Caco-2 (cell line): ENCODE measurements at regions not wholly inside any gene's neighbourhood (a gene's known extent, or its start where the extent isn't known, plus 50 kb on each side); places are given as distances from the start of the nearest gene placed in this dataset.

ENCODE experiments used
- BruUV-seq: library from RNA; stranded (reverse); fragments of 400-500 nt; replicated peaks from 2 replicates; lab custom pipeline; 2021; lab: Mats Ljungman, UMichigan
- CTCF ChIA-PET: fragments of 300-600 bp; sonication (Branson Sonifier 250); formaldehyde crosslinking; loops from one replicate; lab custom pipeline; 2022; ENCODE audit warnings: antibody characterized with exemption; lab: Charles Lee
- POLR2A ChIA-PET: fragments of 300-600 bp; sonication (Branson Sonifier 250); formaldehyde crosslinking; loops from one replicate; lab custom pipeline; 2022; ENCODE audit warnings: antibody characterized with exemption; lab: Charles Lee
- DNase-seq, 2 experiments: peaks; one replicate each; pipeline versions ENCODE4 v3.0.0 to v3.0.0-alpha.2; 2020 to 2022
- H3K27me3 ChIP-seq: replicated peaks from 2 replicates; pipeline ENCODE4 v1.6.0; 2011; ENCODE audit warnings: low read length; ENCODE audit not compliant: control insufficient read depth, insufficient read depth
- H3K36me3 ChIP-seq: 2 replicates; pipeline ENCODE4 v1.5.1; 2011; ENCODE audit warnings: low read length; ENCODE audit not compliant: control insufficient read depth, insufficient read depth
- H3K4me1 ChIP-seq: fragments of 250-450 bp; sonication (Bioruptor Pico); 2 replicates; pipeline ENCODE4 v1.5.1; 2020; ENCODE audit warnings: mild to moderate bottlenecking
- H3K4me3 ChIP-seq: 2 replicates; pipeline ENCODE4 v1.5.1; 2011; ENCODE audit warnings: low read depth, mild to moderate bottlenecking, control low read depth, low read length
- H3K9me3 ChIP-seq: fragments of 250-450 bp; sonication (Bioruptor Pico); 2 replicates; pipeline ENCODE4 v1.5.1; 2020; ENCODE audit warnings: mild to moderate bottlenecking, moderate library complexity
- H3K27ac Mint-ChIP-seq: one replicate; pipeline ENCODE4 v1.8.0; 2022; ENCODE audit warnings: mixed read lengths; ENCODE audit not compliant: unreplicated experiment
- H3K27me3 Mint-ChIP-seq: one replicate; pipeline ENCODE4 v1.8.0; 2022; ENCODE audit warnings: mixed read lengths; ENCODE audit not compliant: insufficient read depth, unreplicated experiment
- H3K36me3 Mint-ChIP-seq: one replicate; pipeline ENCODE4 v1.8.0; 2022; ENCODE audit warnings: mild to moderate bottlenecking, mixed read lengths; ENCODE audit not compliant: insufficient read depth, unreplicated experiment
- H3K4me1 Mint-ChIP-seq: one replicate; pipeline ENCODE4 v1.8.0; 2022; ENCODE audit warnings: low read depth, mixed read lengths; ENCODE audit not compliant: unreplicated experiment
- H3K4me3 Mint-ChIP-seq: one replicate; pipeline ENCODE4 v1.8.0; 2022; ENCODE audit warnings: mild to moderate bottlenecking, moderate library complexity, mixed read lengths; ENCODE audit not compliant: unreplicated experiment
- H3K9me3 Mint-ChIP-seq: one replicate; pipeline ENCODE4 v1.8.0; 2022; ENCODE audit warnings: mixed read lengths; ENCODE audit not compliant: unreplicated experiment
- CTCF ChIP-seq, 2 experiments: fragments of 200-600 bp in 1 of 2; IDR thresholded peaks; 1 replicate in 1 of 2; 2 replicates in 1 of 2; pipeline versions ENCODE4 v1.5.1 to v1.8.0; 2011 to 2022; ENCODE audit warnings: antibody characterized with exemption in 1 of 2, control low read depth in 1 of 2, inconsistent platforms in 1 of 2, low read depth in 1 of 2, low read length in 1 of 2, mild to moderate bottlenecking in 1 of 2, moderate library complexity in 1 of 2; ENCODE audit not compliant: insufficient read depth in 1 of 2, severe bottlenecking in 1 of 2, unreplicated experiment in 1 of 2
- intact Hi-C: fragments of 100-400 bp; cut with micrococcal nuclease; formaldehyde crosslinking; loops from one replicate; pipeline ENCODE4 v1.10.0; 2022; ENCODE audit not compliant: unreplicated experiment

DNA sequence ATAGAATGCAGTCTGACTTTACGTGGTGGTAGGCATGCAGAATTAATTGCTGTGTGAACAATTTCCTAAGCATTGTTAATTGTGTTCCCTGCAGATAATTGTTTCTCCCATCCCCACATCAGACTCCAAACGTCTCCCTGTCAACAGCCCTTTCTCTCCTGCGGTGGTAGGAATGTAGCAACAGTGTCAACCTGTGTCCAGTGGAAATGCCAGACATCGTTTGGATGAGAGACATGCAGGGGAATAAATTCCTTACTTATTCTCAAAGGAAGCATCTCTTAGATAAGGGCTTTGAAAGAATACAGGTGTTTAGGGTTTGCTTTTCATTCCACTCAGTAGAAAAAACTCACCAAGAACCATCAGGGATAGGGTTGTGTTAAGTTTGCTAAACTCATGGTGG is 245.3 kb upstream of the WWC1 start:
- intact Hi-C loops, result no loop called here
- no TSS peak for BruUV-seq
- Mint-ChIP-seq H3K4me3 (no peak overlapping the region), H3K27ac (no peak overlapping the region), H3K27me3 (peaks cover 27% of the 10 kb centered on the region), H3K9me3 (no peaks in the 10 kb centered on the region), H3K36me3 (no peaks in the 10 kb centered on the region), H3K4me1 (no peaks in the 10 kb centered on the region)
- no peaks in the 10 kb centered on the region; the same call in 1 of the 2 replicates for H3K4me1 ChIP-seq
- DNase-seq, result peak in 1 of 2 experiments; percentile 7
- no peaks in the 10 kb centered on the region for H3K27me3 ChIP-seq
- H3K36me3 ChIP-seq, result no peaks in the 10 kb centered on the region
- ChIA-PET CTCF (interaction anchor here (0.6 kb wide), 1 partner anchor 174 kb away, joined by 5 read pairs; no protein-coding TSS in a partner anchor), POLR2A (no interaction called here)
- no peak overlapping the region for H3K4me3 ChIP-seq
- no peaks in the 10 kb centered on the region for H3K9me3 ChIP-seq
- no peak for TF ChIP-seq CTCF (IDR thresholded peaks at IDR 0.05; ENCODE audit: insufficient read depth in 1 of 2, low read depth in 1 of 2, low read length in 1 of 2, severe bottlenecking in 1 of 2, unreplicated experiment in 1 of 2)

DNA sequence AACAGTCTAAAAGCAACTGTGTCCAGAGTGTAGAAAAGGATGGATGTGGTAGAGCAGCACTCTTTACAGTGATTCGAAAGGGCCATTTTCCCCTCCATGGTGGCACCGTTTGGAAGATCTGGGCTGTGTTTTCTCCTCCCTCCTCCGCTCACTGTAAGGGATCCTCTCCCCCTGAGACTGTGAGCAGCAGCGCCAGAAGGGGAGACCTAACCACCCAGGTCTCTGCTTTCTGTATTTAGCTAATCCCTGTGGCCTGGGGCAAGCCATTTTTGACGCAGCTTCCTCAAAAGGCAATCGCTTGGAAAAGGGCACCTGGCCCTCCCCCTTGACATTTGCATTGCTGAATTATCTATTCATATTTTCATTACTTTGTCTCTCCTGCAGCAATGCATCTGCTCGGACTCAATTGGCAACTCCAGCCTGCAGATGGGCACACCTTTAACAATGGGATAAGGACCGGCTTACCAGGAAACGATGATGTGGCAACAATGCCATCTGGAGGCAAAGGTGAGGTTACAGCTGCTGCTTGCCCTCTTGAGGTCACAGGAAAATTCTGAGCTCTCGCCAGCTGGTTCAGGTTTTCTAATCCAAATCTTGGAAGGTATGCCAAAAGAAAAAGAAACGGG is 244.3 kb upstream of the WWC1 start:
- no peaks in the 10 kb centered on the region for H3K9me3 Mint-ChIP-seq
- CTCF ChIA-PET, result interaction anchor here (0.5 to 1.3 kb wide), 9 partner anchors 15 to 427 kb away, joined by 3 to 6 read pairs (median 3); no protein-coding TSS in a partner anchor
- H3K27ac Mint-ChIP-seq, result no peak overlapping the region
- peaks cover 21% of the 10 kb centered on the region for H3K27me3 Mint-ChIP-seq
- no peak overlapping the region for H3K4me3 Mint-ChIP-seq
- H3K36me3 Mint-ChIP-seq, result no peaks in the 10 kb centered on the region
- intact Hi-C loops, result loop anchor here (1.0 kb wide), 3 partner anchors 172 to 465 kb away; no protein-coding TSS in a partner anchor
- Histone ChIP-seq H3K36me3 (no peaks in the 10 kb centered on the region), H3K4me1 (no peaks in the 10 kb centered on the region; the same call in 1 of the 2 replicates), H3K4me3 (no peak overlapping the region), H3K9me3 (no peaks in the 10 kb centered on the region), H3K27me3 (no peaks in the 10 kb centered on the region)
- BruUV-seq, result no TSS peak
- H3K4me1 Mint-ChIP-seq, result no peaks in the 10 kb centered on the region
- peak; percentile 59 to 68 for DNase-seq
- TF ChIP-seq CTCF (IDR thresholded peaks at IDR 0.05; ENCODE audit: insufficient read depth in 1 of 2, low read depth in 1 of 2, low read length in 1 of 2, severe bottlenecking in 1 of 2, unreplicated experiment in 1 of 2), result peak; percentile 66 to 71
- POLR2A ChIA-PET, result no interaction called here

DNA sequence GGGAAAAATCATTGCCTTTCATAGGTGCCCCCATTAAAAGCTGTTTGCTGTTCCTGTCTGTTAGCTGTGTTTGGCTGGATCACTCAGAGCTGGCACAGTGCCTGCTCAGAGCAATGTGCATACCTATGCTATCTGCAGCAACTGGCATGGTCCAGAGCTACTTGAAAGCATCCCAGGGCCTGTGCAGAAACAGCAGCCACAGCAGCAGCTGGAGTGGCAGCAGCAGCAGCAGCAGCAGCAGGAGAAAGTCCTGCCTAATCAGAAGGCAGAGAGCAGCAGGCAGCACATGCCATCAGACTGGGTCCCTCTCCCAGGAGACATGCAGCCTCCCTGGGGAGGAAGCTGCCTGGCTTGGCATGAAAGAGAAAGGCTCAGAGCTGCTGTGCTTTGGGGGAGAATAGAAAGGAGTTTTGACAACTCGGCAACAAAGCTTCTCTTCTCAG is 243.8 kb upstream of the WWC1 start:
- no peaks in the 10 kb centered on the region for H3K4me1 Mint-ChIP-seq
- Histone ChIP-seq H3K36me3 (no peaks in the 10 kb centered on the region), H3K4me1 (no peaks in the 10 kb centered on the region; the same call in 1 of the 2 replicates), H3K27me3 (no peaks in the 10 kb centered on the region), H3K9me3 (no peaks in the 10 kb centered on the region), H3K4me3 (no peak overlapping the region)
- no peak for TF ChIP-seq CTCF (IDR thresholded peaks at IDR 0.05; ENCODE audit: insufficient read depth in 1 of 2, low read depth in 1 of 2, low read length in 1 of 2, severe bottlenecking in 1 of 2, unreplicated experiment in 1 of 2)
- intact Hi-C loops, result loop anchor here (1.0 kb wide), 3 partner anchors 172 to 465 kb away; no protein-coding TSS in a partner anchor
- CTCF ChIA-PET, result interaction anchor here (0.5 to 1.3 kb wide), 9 partner anchors 16 to 427 kb away, joined by 3 to 6 read pairs (median 3); no protein-coding TSS in a partner anchor
- BruUV-seq, result no TSS peak
- H3K36me3 Mint-ChIP-seq, result no peaks in the 10 kb centered on the region
- DNase-seq, result no peak
- no peak overlapping the region for H3K4me3 Mint-ChIP-seq
- POLR2A ChIA-PET, result no interaction called here
- H3K9me3 Mint-ChIP-seq, result no peaks in the 10 kb centered on the region
- no peak overlapping the region for H3K27ac Mint-ChIP-seq
- H3K27me3 Mint-ChIP-seq, result peaks cover 20% of the 10 kb centered on the region
